ENCODE measurements at regions not wholly inside any gene's neighbourhood (a gene's known extent, or its start where the extent isn't known, plus 50 kb on each side); places are given as distances from the start of the nearest gene placed in this dataset.

DNA sequence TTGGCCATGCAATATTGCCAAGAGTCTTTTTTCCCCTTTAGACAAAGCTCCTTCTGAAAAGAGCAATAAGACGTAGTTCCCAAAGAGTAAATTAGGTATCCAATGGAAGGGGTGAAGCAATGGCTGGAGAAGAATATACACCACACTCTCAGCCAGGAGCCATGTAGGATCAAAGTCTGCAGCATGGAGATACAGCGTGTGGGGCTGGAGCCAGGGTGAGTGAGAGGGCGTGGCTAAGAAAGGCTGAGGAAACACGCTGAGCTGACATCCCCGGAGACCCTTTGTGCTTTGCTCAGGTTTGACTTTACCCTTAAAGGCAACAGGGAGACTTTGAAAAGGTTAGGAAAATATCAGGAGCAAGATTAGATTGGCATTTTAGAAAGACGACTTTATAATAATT, 87.1 kb upstream of the ELL2 start:
- TF ChIP-seq, protein P1, sequence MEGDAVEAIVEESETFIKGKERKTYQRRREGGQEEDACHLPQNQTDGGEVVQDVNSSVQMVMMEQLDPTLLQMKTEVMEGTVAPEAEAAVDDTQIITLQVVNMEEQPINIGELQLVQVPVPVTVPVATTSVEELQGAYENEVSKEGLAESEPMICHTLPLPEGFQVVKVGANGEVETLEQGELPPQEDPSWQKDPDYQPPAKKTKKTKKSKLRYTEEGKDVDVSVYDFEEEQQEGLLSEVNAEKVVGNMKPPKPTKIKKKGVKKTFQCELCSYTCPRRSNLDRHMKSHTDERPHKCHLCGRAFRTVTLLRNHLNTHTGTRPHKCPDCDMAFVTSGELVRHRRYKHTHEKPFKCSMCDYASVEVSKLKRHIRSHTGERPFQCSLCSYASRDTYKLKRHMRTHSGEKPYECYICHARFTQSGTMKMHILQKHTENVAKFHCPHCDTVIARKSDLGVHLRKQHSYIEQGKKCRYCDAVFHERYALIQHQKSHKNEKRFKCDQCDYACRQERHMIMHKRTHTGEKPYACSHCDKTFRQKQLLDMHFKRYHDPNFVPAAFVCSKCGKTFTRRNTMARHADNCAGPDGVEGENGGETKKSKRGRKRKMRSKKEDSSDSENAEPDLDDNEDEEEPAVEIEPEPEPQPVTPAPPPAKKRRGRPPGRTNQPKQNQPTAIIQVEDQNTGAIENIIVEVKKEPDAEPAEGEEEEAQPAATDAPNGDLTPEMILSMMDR (IDR thresholded peaks at IDR 0.05): no peak
- TF ChIP-seq, protein P2, sequence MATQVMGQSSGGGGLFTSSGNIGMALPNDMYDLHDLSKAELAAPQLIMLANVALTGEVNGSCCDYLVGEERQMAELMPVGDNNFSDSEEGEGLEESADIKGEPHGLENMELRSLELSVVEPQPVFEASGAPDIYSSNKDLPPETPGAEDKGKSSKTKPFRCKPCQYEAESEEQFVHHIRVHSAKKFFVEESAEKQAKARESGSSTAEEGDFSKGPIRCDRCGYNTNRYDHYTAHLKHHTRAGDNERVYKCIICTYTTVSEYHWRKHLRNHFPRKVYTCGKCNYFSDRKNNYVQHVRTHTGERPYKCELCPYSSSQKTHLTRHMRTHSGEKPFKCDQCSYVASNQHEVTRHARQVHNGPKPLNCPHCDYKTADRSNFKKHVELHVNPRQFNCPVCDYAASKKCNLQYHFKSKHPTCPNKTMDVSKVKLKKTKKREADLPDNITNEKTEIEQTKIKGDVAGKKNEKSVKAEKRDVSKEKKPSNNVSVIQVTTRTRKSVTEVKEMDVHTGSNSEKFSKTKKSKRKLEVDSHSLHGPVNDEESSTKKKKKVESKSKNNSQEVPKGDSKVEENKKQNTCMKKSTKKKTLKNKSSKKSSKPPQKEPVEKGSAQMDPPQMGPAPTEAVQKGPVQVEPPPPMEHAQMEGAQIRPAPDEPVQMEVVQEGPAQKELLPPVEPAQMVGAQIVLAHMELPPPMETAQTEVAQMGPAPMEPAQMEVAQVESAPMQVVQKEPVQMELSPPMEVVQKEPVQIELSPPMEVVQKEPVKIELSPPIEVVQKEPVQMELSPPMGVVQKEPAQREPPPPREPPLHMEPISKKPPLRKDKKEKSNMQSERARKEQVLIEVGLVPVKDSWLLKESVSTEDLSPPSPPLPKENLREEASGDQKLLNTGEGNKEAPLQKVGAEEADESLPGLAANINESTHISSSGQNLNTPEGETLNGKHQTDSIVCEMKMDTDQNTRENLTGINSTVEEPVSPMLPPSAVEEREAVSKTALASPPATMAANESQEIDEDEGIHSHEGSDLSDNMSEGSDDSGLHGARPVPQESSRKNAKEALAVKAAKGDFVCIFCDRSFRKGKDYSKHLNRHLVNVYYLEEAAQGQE (IDR thresholded peaks at IDR 0.05; ENCODE audit: insufficient read depth in 1 of 2, low read depth in 2 of 2, low read length in 1 of 2): no peak
- TF ChIP-seq TCF7L2 (IDR thresholded peaks at IDR 0.05; ENCODE audit: low read depth, low read length): no peak
